HEK293 (cell line): ENCODE measurements at regions not wholly inside any gene's neighbourhood (a gene's known extent, or its start where the extent isn't known, plus 50 kb on each side); places are given as distances from the start of the nearest gene placed in this dataset.

Source experiments
- CTCF ChIA-PET: fragments of 350-600 bp; formaldehyde crosslinking; extraction: SDS; loops from one replicate; lab custom pipeline; 2021; ENCODE audit warnings: antibody characterized with exemption; lab: Yijun Ruan, JAX
- POLR2A ChIA-PET: fragments of 300-600 bp; formaldehyde crosslinking; extraction: SDS; loops from one replicate; lab custom pipeline; 2020; ENCODE audit warnings: antibody characterized with exemption, inconsistent platforms; lab: Yijun Ruan, JAX
- H3K27ac ChIP-seq: fragments of 200-500 bp; sonication (Bioruptor generic); 2 replicates; pipeline ENCODE4 v1.5.1; 2014; ENCODE audit warnings: low read depth, low read length, control low read depth, inconsistent platforms; ENCODE audit errors: extremely low read depth
- H3K36me3 ChIP-seq, 2 experiments: fragments of 200-500 bp in 1 of 2; sonication (Bioruptor generic) in 1 of 2; 1 replicate in 1 of 2; 2 replicates in 1 of 2; pipeline ENCODE4 v1.5.1; 2014 to 2017; ENCODE audit warnings: inconsistent platforms in 2 of 2, low read length in 2 of 2; ENCODE audit not compliant: control insufficient read depth in 2 of 2, insufficient read depth in 1 of 2
- H3K4me1 ChIP-seq: fragments of 200-500 bp; sonication (Bioruptor generic); 2 replicates; pipeline ENCODE4 v1.5.1; 2014; ENCODE audit warnings: mild to moderate bottlenecking, low read length, inconsistent platforms; ENCODE audit not compliant: control insufficient read depth, insufficient read depth
- H3K4me3 ChIP-seq: 2 replicates; pipeline ENCODE4 v1.5.1; 2011; ENCODE audit warnings: low read depth, mild to moderate bottlenecking, control low read depth, low read length, moderate library complexity
- H3K9me3 ChIP-seq: fragments of 200-500 bp; sonication (Bioruptor generic); 2 replicates; pipeline ENCODE4 v1.5.1; 2014; ENCODE audit warnings: low read depth, low read length, inconsistent platforms; ENCODE audit not compliant: control insufficient read depth, insufficient read depth
- EGR2 ChIP-seq: fragments of 450-650 bp; formaldehyde crosslinking; IDR thresholded peaks from 2 replicates; pipeline ENCODE4 v1.5.1; 2016; ENCODE audit warnings: low read depth, missing biosample characterization, missing genetic modification characterization
- HOXD13 ChIP-seq: sonication (generic); formaldehyde crosslinking; IDR thresholded peaks from 2 replicates; pipeline ENCODE4 v1.8.0; 2022; ENCODE audit warnings: missing genetic modification reagents, borderline replicate concordance
- ZBTB6 ChIP-seq: fragments of 450-650 bp; formaldehyde crosslinking; IDR thresholded peaks from 2 replicates; pipeline ENCODE4 v1.5.1; 2017; ENCODE audit warnings: missing biosample characterization, missing genetic modification characterization
- ZBTB8A ChIP-seq: fragments of 450-650 bp; formaldehyde crosslinking; IDR thresholded peaks from 2 replicates; pipeline ENCODE4 v1.5.1; 2016; ENCODE audit warnings: missing biosample characterization, missing genetic modification characterization
- ZIC2 ChIP-seq: fragments of 450-650 bp; formaldehyde crosslinking; IDR thresholded peaks from 2 replicates; pipeline ENCODE4 v1.5.1; 2016; ENCODE audit warnings: missing biosample characterization, missing genetic modification characterization
- ZNF10 ChIP-seq: fragments of 450-650 bp; formaldehyde crosslinking; IDR thresholded peaks from 2 replicates; pipeline ENCODE4 v1.5.1; 2017; ENCODE audit warnings: missing biosample characterization, missing genetic modification characterization
- ZNF140 ChIP-seq: fragments of 450-650 bp; formaldehyde crosslinking; IDR thresholded peaks from 2 replicates; pipeline ENCODE4 v1.5.1; 2016; ENCODE audit warnings: missing biosample characterization, missing genetic modification characterization
- ZNF146 ChIP-seq: fragments of 450-650 bp; formaldehyde crosslinking; IDR thresholded peaks from 2 replicates; pipeline ENCODE4 v1.5.1; 2016; ENCODE audit warnings: missing biosample characterization, missing genetic modification characterization
- ZNF148 ChIP-seq: fragments of 450-650 bp; formaldehyde crosslinking; IDR thresholded peaks from 2 replicates; pipeline ENCODE4 v1.5.0; 2017; ENCODE audit warnings: missing biosample characterization, missing genetic modification characterization, borderline replicate concordance
- ZNF175 ChIP-seq: fragments of 450-650 bp; formaldehyde crosslinking; IDR thresholded peaks from 2 replicates; pipeline ENCODE4 v1.5.1; 2016; ENCODE audit warnings: missing biosample characterization, missing genetic modification characterization
- ZNF266 ChIP-seq: fragments of 450-650 bp; formaldehyde crosslinking; IDR thresholded peaks from 2 replicates; pipeline ENCODE4 v1.5.1; 2016; ENCODE audit warnings: missing biosample characterization, missing genetic modification characterization, low read depth
- ZNF324 ChIP-seq: fragments of 450-650 bp; formaldehyde crosslinking; IDR thresholded peaks from 2 replicates; pipeline ENCODE4 v1.5.1; 2016; ENCODE audit warnings: missing biosample characterization, missing genetic modification characterization
- ZNF394 ChIP-seq: fragments of 450-650 bp; formaldehyde crosslinking; IDR thresholded peaks from 2 replicates; pipeline ENCODE4 v1.5.1; 2016; ENCODE audit warnings: missing biosample characterization, missing genetic modification characterization, mild to moderate bottlenecking, moderate library complexity, borderline replicate concordance
- ZNF416 ChIP-seq: fragments of 450-650 bp; formaldehyde crosslinking; IDR thresholded peaks from 2 replicates; pipeline ENCODE4 v1.5.1; 2016; ENCODE audit warnings: missing biosample characterization, missing genetic modification characterization
- ZNF510 ChIP-seq: fragments of 450-650 bp; formaldehyde crosslinking; IDR thresholded peaks from 2 replicates; pipeline ENCODE4 v1.5.1; 2018; ENCODE audit warnings: mild to moderate bottlenecking, missing genetic modification characterization, missing biosample characterization; ENCODE audit not compliant: insufficient replicate concordance
- ZNF776 ChIP-seq: fragments of 450-650 bp; formaldehyde crosslinking; IDR thresholded peaks from 2 replicates; pipeline ENCODE4 v1.5.0; 2017; ENCODE audit warnings: missing biosample characterization, missing genetic modification characterization, borderline replicate concordance
- ZSCAN30 ChIP-seq: fragments of 450-650 bp; IDR thresholded peaks from 2 replicates; pipeline ENCODE4 v1.5.1; 2018; ENCODE audit warnings: missing biosample characterization, mild to moderate bottlenecking, missing genetic modification characterization, moderate library complexity
- ZSCAN5A ChIP-seq: fragments of 450-650 bp; formaldehyde crosslinking; IDR thresholded peaks from 2 replicates; pipeline ENCODE4 v1.5.1; 2016; ENCODE audit warnings: missing biosample characterization, missing genetic modification characterization
- ZXDB ChIP-seq: fragments of 450-650 bp; formaldehyde crosslinking; IDR thresholded peaks from 2 replicates; pipeline ENCODE4 v1.5.1; 2016; ENCODE audit warnings: missing biosample characterization, missing genetic modification characterization
- TF ChIP-seq, protein P1 (sequence below): fragments of 450-650 bp; formaldehyde crosslinking; IDR thresholded peaks from 2 replicates; pipeline ENCODE4 v1.5.1; 2016; ENCODE audit warnings: missing biosample characterization, missing genetic modification characterization

GRCh38 chr7:126140858-126141466, 1111.8 kb downstream of the GRM8 start:
- H3K4me1 ChIP-seq = no peaks in the 10 kb centered on the region
- POLR2A ChIA-PET = no interaction called here
- H3K4me3 ChIP-seq = no peak overlapping the region
- no peak overlapping the region for H3K27ac ChIP-seq
- no peaks in the 10 kb centered on the region for H3K9me3 ChIP-seq
- CTCF ChIA-PET = interaction anchor here (0.7 kb wide), 1 partner anchor 1439 kb away, joined by 5 read pairs; no protein-coding TSS in a partner anchor
- H3K36me3 ChIP-seq = no peaks in the 10 kb centered on the region
- no peak for TF ChIP-seq ZBTB6 (tag by site-specific recombination)
- TF ChIP-seq ZNF776 = no peak
- TF ChIP-seq ZNF148 (tag by site-specific recombination) = no peak
- no peak for TF ChIP-seq ZNF266
- TF ChIP-seq HOXD13 (CRISPR knock-in tag) = no peak
- no peak for TF ChIP-seq ZNF146 (tag by site-specific recombination)
- no peak for TF ChIP-seq ZBTB8A (tag by site-specific recombination)
- no peak for TF ChIP-seq ZSCAN30 (tag by site-specific recombination)
- no peak for TF ChIP-seq ZIC2 (tag by site-specific recombination)
- TF ChIP-seq ZXDB (tag by site-specific recombination) = no peak
- no peak for TF ChIP-seq ZNF416 (tag by site-specific recombination)
- TF ChIP-seq ZSCAN5A (tag by site-specific recombination) = no peak
- TF ChIP-seq, protein P1, sequence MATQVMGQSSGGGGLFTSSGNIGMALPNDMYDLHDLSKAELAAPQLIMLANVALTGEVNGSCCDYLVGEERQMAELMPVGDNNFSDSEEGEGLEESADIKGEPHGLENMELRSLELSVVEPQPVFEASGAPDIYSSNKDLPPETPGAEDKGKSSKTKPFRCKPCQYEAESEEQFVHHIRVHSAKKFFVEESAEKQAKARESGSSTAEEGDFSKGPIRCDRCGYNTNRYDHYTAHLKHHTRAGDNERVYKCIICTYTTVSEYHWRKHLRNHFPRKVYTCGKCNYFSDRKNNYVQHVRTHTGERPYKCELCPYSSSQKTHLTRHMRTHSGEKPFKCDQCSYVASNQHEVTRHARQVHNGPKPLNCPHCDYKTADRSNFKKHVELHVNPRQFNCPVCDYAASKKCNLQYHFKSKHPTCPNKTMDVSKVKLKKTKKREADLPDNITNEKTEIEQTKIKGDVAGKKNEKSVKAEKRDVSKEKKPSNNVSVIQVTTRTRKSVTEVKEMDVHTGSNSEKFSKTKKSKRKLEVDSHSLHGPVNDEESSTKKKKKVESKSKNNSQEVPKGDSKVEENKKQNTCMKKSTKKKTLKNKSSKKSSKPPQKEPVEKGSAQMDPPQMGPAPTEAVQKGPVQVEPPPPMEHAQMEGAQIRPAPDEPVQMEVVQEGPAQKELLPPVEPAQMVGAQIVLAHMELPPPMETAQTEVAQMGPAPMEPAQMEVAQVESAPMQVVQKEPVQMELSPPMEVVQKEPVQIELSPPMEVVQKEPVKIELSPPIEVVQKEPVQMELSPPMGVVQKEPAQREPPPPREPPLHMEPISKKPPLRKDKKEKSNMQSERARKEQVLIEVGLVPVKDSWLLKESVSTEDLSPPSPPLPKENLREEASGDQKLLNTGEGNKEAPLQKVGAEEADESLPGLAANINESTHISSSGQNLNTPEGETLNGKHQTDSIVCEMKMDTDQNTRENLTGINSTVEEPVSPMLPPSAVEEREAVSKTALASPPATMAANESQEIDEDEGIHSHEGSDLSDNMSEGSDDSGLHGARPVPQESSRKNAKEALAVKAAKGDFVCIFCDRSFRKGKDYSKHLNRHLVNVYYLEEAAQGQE (tag by site-specific recombination) = no peak
- TF ChIP-seq ZNF175 (tag by site-specific recombination) = no peak
- TF ChIP-seq ZNF510 (tag by site-specific recombination) = no peak
- TF ChIP-seq ZNF394 (tag by site-specific recombination) = no peak
- TF ChIP-seq ZNF10 (tag by site-specific recombination) = no peak
- no peak for TF ChIP-seq ZNF324 (tag by site-specific recombination)
- TF ChIP-seq ZNF140 (tag by site-specific recombination) = no peak
- TF ChIP-seq EGR2 = no peak
